ENCODE measurements at regions not wholly inside any gene's neighbourhood (a gene's known extent, or its start where the extent isn't known, plus 50 kb on each side); places are given as distances from the start of the nearest gene placed in this dataset.

DNA sequence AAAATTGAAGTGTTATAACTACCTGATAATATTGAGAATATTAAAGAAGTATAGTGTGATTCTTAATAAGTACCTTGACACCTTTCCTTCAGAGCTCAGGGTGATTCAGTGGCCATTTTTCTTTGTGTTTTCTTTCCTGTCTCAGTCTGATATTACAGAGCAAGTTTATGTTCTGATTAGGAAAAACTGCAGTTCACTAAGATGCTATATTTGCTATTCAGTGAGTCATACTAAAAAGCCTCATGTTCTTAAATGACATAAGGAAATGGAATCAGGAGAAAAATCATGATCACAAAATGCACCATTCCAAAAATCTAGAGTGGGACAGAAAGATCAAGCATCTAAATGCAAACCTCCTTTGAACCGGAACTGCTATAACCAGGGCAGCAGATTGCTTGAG lies 390.6 kb upstream of the ATP2B1 start:
- ATAC-seq (ENCODE audit: low read depth) (no peak), DNase-seq (no peak)
- TF ChIP-seq, protein P1, sequence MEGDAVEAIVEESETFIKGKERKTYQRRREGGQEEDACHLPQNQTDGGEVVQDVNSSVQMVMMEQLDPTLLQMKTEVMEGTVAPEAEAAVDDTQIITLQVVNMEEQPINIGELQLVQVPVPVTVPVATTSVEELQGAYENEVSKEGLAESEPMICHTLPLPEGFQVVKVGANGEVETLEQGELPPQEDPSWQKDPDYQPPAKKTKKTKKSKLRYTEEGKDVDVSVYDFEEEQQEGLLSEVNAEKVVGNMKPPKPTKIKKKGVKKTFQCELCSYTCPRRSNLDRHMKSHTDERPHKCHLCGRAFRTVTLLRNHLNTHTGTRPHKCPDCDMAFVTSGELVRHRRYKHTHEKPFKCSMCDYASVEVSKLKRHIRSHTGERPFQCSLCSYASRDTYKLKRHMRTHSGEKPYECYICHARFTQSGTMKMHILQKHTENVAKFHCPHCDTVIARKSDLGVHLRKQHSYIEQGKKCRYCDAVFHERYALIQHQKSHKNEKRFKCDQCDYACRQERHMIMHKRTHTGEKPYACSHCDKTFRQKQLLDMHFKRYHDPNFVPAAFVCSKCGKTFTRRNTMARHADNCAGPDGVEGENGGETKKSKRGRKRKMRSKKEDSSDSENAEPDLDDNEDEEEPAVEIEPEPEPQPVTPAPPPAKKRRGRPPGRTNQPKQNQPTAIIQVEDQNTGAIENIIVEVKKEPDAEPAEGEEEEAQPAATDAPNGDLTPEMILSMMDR (IDR thresholded peaks at IDR 0.05): no peak
- ChIA-PET POLR2A (no interaction called here), CTCF (no interaction called here)
- no peaks in the 10 kb centered on the region for H3K27me3 Mint-ChIP-seq
- H3K4me3 Mint-ChIP-seq: no peak overlapping the region
- peaks cover 35% of the 10 kb centered on the region for H3K4me1 Mint-ChIP-seq
- no peaks in the 10 kb centered on the region for H3K36me3 Mint-ChIP-seq (ENCODE audit: low read depth)
- intact Hi-C loops (cut with micrococcal nuclease): loop anchor here (1.0 kb wide), 1 partner anchor 8 kb away; no protein-coding TSS in a partner anchor
- H3K9me3 Mint-ChIP-seq: no peaks in the 10 kb centered on the region
- H3K27ac Mint-ChIP-seq: no peak overlapping the region

DNA sequence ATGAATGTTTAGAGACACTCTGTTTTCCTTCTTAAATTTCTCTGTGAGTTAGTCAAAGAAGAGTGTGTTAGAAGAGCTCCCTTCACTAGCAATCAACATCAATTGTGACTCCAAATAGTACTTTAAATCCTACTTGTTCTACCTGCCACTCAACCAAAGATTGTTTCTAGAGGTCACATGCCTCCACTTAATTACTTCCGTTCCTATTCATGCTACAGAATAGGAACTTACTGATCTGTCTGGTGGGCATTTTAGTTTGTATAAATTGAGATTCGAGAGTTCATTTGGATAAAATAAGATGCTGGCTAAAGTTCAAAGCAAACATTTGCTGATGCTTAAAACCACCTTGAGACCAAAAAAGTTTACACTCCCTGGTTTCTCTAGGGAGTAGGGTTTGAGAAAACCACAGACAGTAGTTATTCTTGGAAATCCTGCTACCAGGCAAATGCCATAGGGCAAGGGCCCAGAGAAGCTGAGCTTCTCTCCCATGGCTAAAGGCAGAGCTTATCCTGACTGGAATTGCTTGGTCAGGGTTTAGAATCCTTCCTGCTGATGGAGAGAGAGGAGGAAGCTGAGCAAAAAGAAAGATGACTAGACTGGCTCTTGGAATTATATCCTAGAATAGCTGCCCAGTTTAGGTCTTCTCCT lies 389.6 kb upstream of the ATP2B1 start:
- DNase-seq (no peak), ATAC-seq (ENCODE audit: low read depth) (no peak)
- Mint-ChIP-seq H3K36me3 (ENCODE audit: low read depth) (no peaks in the 10 kb centered on the region), H3K9me3 (no peaks in the 10 kb centered on the region), H3K27ac (no peak overlapping the region), H3K27me3 (no peaks in the 10 kb centered on the region), H3K4me1 (peaks cover 35% of the 10 kb centered on the region), H3K4me3 (no peak overlapping the region)
- ChIA-PET CTCF (no interaction called here), POLR2A (interaction anchor here (1.7 kb wide), 1 partner anchor 389 kb away, joined by 5 read pairs; no protein-coding TSS in a partner anchor)
- TF ChIP-seq, protein P1 (IDR thresholded peaks at IDR 0.05): no peak
- intact Hi-C loops (cut with micrococcal nuclease): no loop called here

DNA sequence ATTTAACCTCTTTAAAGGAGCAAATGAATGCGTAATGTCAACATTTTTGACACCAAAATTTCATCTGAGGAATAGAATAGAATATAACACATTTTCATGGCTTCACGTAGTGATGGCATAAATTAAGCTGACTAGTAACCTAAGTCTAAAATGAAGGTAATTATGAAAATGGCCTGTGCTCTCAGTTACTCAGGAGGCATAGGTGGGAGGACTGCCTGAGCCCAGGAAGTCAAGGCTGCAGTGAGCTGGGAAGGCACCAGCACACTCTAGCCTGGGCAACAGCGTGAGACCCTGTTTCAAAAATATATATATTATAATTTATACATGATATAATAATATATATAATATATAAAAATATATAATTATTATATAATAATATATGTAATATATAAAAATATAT lies 383.2 kb upstream of the ATP2B1 start:
- H3K4me3 Mint-ChIP-seq: no peak overlapping the region
- no peaks in the 10 kb centered on the region for H3K36me3 Mint-ChIP-seq (ENCODE audit: low read depth)
- peaks cover 12% of the 10 kb centered on the region for H3K4me1 Mint-ChIP-seq
- ChIA-PET POLR2A (no interaction called here), CTCF (no interaction called here)
- H3K9me3 Mint-ChIP-seq: no peaks in the 10 kb centered on the region
- DNase-seq: no peak
- no peaks in the 10 kb centered on the region for H3K27me3 Mint-ChIP-seq
- TF ChIP-seq, protein P1 (IDR thresholded peaks at IDR 0.05): no peak
- intact Hi-C loops (cut with micrococcal nuclease): loop anchor here (1.0 kb wide), 1 partner anchor 7 kb away; no protein-coding TSS in a partner anchor
- no peak overlapping the region for H3K27ac Mint-ChIP-seq
- no peak for ATAC-seq (ENCODE audit: low read depth)

DNA sequence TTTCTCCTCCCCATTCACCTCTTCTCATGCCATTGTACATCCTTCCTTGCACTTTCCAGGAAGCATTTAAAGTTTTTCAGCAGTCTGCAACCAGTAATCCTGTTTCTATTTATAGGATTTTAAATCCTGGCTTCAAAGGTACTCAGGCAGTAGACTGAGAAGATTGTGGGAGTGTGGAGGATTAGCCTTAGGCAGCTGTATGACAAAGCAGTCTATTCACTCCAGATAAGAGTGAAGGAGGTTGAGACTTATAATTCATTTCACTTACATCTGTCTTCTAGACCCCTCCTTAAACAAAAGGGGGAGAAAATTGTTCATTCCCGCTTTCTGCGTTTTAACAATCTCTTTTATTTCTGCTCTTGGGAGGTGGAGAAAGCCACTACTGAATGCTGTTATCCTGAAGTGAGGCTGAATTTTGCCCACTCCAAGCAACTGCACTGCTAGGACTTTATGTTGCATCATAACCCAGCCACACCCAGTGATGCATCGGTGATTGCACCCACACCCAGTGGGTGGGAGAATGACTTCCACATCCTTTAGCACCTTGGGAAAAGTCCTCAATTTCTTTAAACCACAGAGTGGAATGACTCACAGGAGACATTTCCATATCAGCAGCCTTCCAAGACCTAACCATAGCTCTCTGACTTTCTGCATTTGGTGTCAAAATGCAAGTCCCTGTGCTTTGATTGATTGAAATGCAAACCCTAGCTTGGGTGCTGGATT lies 382.5 kb upstream of the ATP2B1 start:
- TF ChIP-seq, protein P1 (IDR thresholded peaks at IDR 0.05): no peak
- H3K4me1 Mint-ChIP-seq: peaks cover 12% of the 10 kb centered on the region
- ATAC-seq (ENCODE audit: low read depth) (no peak), DNase-seq (no peak)
- ChIA-PET CTCF (no interaction called here), POLR2A (no interaction called here)
- H3K9me3 Mint-ChIP-seq: no peaks in the 10 kb centered on the region
- H3K27ac Mint-ChIP-seq: no peak overlapping the region
- H3K4me3 Mint-ChIP-seq: no peak overlapping the region
- no peaks in the 10 kb centered on the region for H3K36me3 Mint-ChIP-seq (ENCODE audit: low read depth)
- intact Hi-C loops (cut with micrococcal nuclease): loop anchor here (1.0 kb wide), 1 partner anchor 8 kb away; no protein-coding TSS in a partner anchor
- H3K27me3 Mint-ChIP-seq: no peaks in the 10 kb centered on the region

DNA sequence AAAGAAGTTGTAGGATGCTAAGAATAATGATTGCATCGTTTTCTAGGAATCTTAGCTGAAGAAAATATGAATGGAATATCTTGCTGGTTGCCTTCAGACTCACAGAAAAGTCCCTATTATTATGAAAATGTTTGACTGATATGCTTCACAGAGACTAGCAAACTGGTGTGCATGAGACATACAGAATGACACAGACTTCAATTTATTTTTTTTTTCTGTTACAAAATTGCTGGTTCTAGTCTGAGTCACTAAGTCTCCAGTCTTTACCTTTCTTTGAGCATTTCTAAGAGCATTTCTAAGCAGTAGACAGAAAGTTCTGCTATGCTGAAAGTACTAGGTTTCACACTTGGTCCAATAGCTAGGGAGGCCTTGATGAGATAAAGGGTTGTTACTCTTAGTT lies 377.6 kb upstream of the ATP2B1 start:
- Mint-ChIP-seq H3K4me3 (no peak overlapping the region), H3K27ac (no peak overlapping the region), H3K27me3 (no peaks in the 10 kb centered on the region), H3K36me3 (ENCODE audit: low read depth) (no peaks in the 10 kb centered on the region), H3K4me1 (peaks cover 8% of the 10 kb centered on the region), H3K9me3 (no peaks in the 10 kb centered on the region)
- TF ChIP-seq, protein P1 (IDR thresholded peaks at IDR 0.05): no peak
- ATAC-seq (ENCODE audit: low read depth) (no peak), DNase-seq (no peak)
- ChIA-PET POLR2A (interaction anchor here (0.5 to 0.6 kb wide), 2 partner anchors 460 to 554 kb away, joined by 3 to 5 read pairs; no protein-coding TSS in a partner anchor), CTCF (interaction anchor here (0.7 to 1.3 kb wide), 2 partner anchors 77 to 543 kb away, joined by 3 read pairs; no protein-coding TSS in a partner anchor)
- intact Hi-C loops (cut with micrococcal nuclease): no loop called here

Measured in activated B cell treated with CpG ODN at 0.5 μM for 24 hours (primary cell).